IMR-90 (cell line): ENCODE measurements at regions not wholly inside any gene's neighbourhood (a gene's known extent, or its start where the extent isn't known, plus 50 kb on each side); places are given as distances from the start of the nearest gene placed in this dataset.

ENCODE experiments used
- ATAC-seq: fragments of 200-7000 bp; cut with Tn5 transposase; 2 replicates; pipeline ENCODE4 v1.9.1; 2020; ENCODE audit warnings: low read depth, mild to moderate bottlenecking, moderate library complexity
- BruUV-seq: library from RNA; stranded (reverse); fragments of 400-500 nt; replicated peaks from 2 replicates; lab custom pipeline; 2021; lab: Mats Ljungman, UMichigan
- CTCF ChIA-PET: fragments of 300-600 bp; formaldehyde crosslinking; extraction: SDS; loops from one replicate; lab custom pipeline; 2021; ENCODE audit warnings: antibody characterized with exemption; lab: Yijun Ruan, JAX
- POLR2A ChIA-PET: fragments of 300-600 bp; sonication (Branson Sonifier 250); formaldehyde crosslinking; loops from one replicate; lab custom pipeline; 2022; ENCODE audit warnings: antibody characterized with exemption; ENCODE audit not compliant: unreplicated experiment; lab: Charles Lee
- DNase-seq: peaks from one replicate; pipeline ENCODE4 v3.0.0; 2013
- H2AFZ ChIP-seq: replicated peaks from 2 replicates; pipeline ENCODE3; 2013; ENCODE audit warnings: low read length, mild to moderate bottlenecking; ENCODE audit not compliant: poor library complexity
- H2AK5ac ChIP-seq: 2 replicates; pipeline ENCODE4 v1.6.1; 2013; ENCODE audit warnings: low read depth, low read length, inconsistent platforms
- H2AK9ac ChIP-seq: replicated peaks from 2 replicates; pipeline ENCODE3; 2013; ENCODE audit warnings: mild to moderate bottlenecking, low read depth, low read length, moderate library complexity; ENCODE audit not compliant: poor library complexity
- H2BK120ac ChIP-seq: 2 replicates; pipeline ENCODE4 v1.6.1; 2013; ENCODE audit warnings: low read depth, low read length, inconsistent platforms
- H2BK15ac ChIP-seq: 3 replicates; pipeline ENCODE4 v1.6.1; 2013; ENCODE audit warnings: low read depth, low read length, inconsistent platforms
- H2BK20ac ChIP-seq: 2 replicates; pipeline ENCODE4 v1.6.1; 2013; ENCODE audit warnings: low read depth, mild to moderate bottlenecking, inconsistent platforms, low read length, moderate library complexity
- H2BK5ac ChIP-seq: 2 replicates; pipeline ENCODE4 v1.6.1; 2013; ENCODE audit warnings: mild to moderate bottlenecking, low read depth, low read length, inconsistent platforms; ENCODE audit not compliant: poor library complexity, severe bottlenecking
- H3K14ac ChIP-seq: replicated peaks from 2 replicates; pipeline ENCODE4 v1.6.1; 2013; ENCODE audit warnings: low read depth, low read length, inconsistent platforms
- H3K18ac ChIP-seq: 2 replicates; pipeline ENCODE4 v1.6.1; 2013; ENCODE audit warnings: low read depth, low read length, control low read depth
- H3K23ac ChIP-seq: 2 replicates; pipeline ENCODE4 v1.6.1; 2013; ENCODE audit warnings: low read depth, low read length, inconsistent platforms
- H3K27ac ChIP-seq: 2 replicates; pipeline ENCODE4 v1.5.1; 2013; ENCODE audit warnings: mild to moderate bottlenecking, control low read depth, low read length; ENCODE audit not compliant: insufficient read depth
- H3K27me3 ChIP-seq: 2 replicates; pipeline ENCODE4 v1.6.1; 2013; ENCODE audit warnings: low read length; ENCODE audit not compliant: control insufficient read depth, insufficient read depth
- H3K36me3 ChIP-seq: 2 replicates; pipeline ENCODE4 v1.6.1; 2013; ENCODE audit warnings: low read length, mixed read lengths; ENCODE audit not compliant: control insufficient read depth, insufficient read depth
- H3K4ac ChIP-seq: 2 replicates; pipeline ENCODE4 v1.6.1; 2013; ENCODE audit warnings: low read depth, low read length, inconsistent platforms
- H3K4me1 ChIP-seq: 2 replicates; pipeline ENCODE4 v1.6.1; 2013; ENCODE audit warnings: low read length, mixed read lengths; ENCODE audit not compliant: control insufficient read depth, insufficient read depth
- H3K4me2 ChIP-seq: 2 replicates; pipeline ENCODE4 v1.6.1; 2013; ENCODE audit warnings: low read depth, mild to moderate bottlenecking, control low read depth, low read length, moderate library complexity
- H3K4me3 ChIP-seq: 2 replicates; pipeline ENCODE4 v1.5.1; 2013; ENCODE audit warnings: low read depth, mild to moderate bottlenecking, control low read depth, low read length, moderate library complexity; ENCODE audit not compliant: insufficient read depth
- H3K56ac ChIP-seq: 2 replicates; pipeline ENCODE4 v1.6.1; 2013; ENCODE audit warnings: low read length, inconsistent platforms; ENCODE audit not compliant: insufficient read depth; ENCODE audit errors: extremely low read depth
- H3K79me1 ChIP-seq, 2 experiments: 2 replicates each; pipeline ENCODE4 v1.6.1; 2013; ENCODE audit warnings: low read length in 2 of 2, inconsistent platforms in 1 of 2, low read depth in 1 of 2
- H3K9ac ChIP-seq: 2 replicates; pipeline ENCODE4 v1.6.1; 2013; ENCODE audit warnings: low read depth, low read length, control low read depth
- H3K9me1 ChIP-seq: 2 replicates; pipeline ENCODE4 v1.6.1; 2013; ENCODE audit warnings: low read length, inconsistent platforms; ENCODE audit not compliant: insufficient read depth
- H3K9me3 ChIP-seq: 2 replicates; pipeline ENCODE4 v1.6.1; 2013; ENCODE audit warnings: low read length; ENCODE audit not compliant: control insufficient read depth, insufficient read depth
- H4K20me1 ChIP-seq: 2 replicates; pipeline ENCODE4 v1.6.1; 2013; ENCODE audit warnings: low read length, inconsistent platforms; ENCODE audit not compliant: insufficient read depth
- H4K5ac ChIP-seq: 2 replicates; pipeline ENCODE4 v1.6.1; 2013; ENCODE audit warnings: mild to moderate bottlenecking, low read depth, low read length, control low read depth
- H4K8ac ChIP-seq, 2 experiments: 2 replicates each; pipeline ENCODE4 v1.6.1; 2013; ENCODE audit warnings: low read depth in 2 of 2, low read length in 2 of 2, control low read depth in 1 of 2, inconsistent platforms in 1 of 2
- H4K91ac ChIP-seq: 2 replicates; pipeline ENCODE4 v1.6.1; 2013; ENCODE audit warnings: low read depth, low read length, inconsistent platforms; ENCODE audit not compliant: insufficient read depth
- CTCF ChIP-seq: conservative IDR thresholded peaks from 2 replicates; pipeline ENCODE4 v1.5.1; 2012; ENCODE audit warnings: mild to moderate bottlenecking, low read depth, low read length, improper control_type of control experiment
- MXI1 ChIP-seq: IDR thresholded peaks from 2 replicates; pipeline ENCODE4 v1.6.1; 2012; ENCODE audit warnings: low read depth, mild to moderate bottlenecking, low read length, moderate library complexity, borderline replicate concordance
- RCOR1 ChIP-seq: IDR thresholded peaks from 2 replicates; pipeline ENCODE4 v1.6.1; 2012; ENCODE audit warnings: mild to moderate bottlenecking, low read length, improper control_type of control experiment; ENCODE audit not compliant: insufficient replicate concordance
- WGBS, 2 experiments: methylation state at CpG; one replicate each; pipeline versions ENCODE4 v1.1.5 to v1.1.7; 2013; ENCODE audit warnings: missing lambda C conversion rate in 2 of 2; ENCODE audit not compliant: insufficient read length in 1 of 2; ENCODE audit errors: extremely low coverage in 2 of 2; 5-methylcytosine and 5-hydroxymethylcytosine counted together
- dilution Hi-C: fragments of 300-500 bp; cut with HindIII; formaldehyde crosslinking; loops from one replicate; pipeline ENCODE4 v1.14.3; 2018; ENCODE audit warnings: low sequenced_read_pairs; ENCODE audit not compliant: unreplicated experiment
- in situ Hi-C: fragments of 300-500 bp; cut with MboI; formaldehyde crosslinking; loops from 3 replicates; pipeline ENCODE4 v1.14.3; 2019; ENCODE audit warnings: low sequenced_read_pairs, inconsistent platforms, mixed read lengths
- intact Hi-C: fragments of 100-400 bp; cut with micrococcal nuclease; formaldehyde crosslinking; loops from 2 replicates; pipeline ENCODE4 v1.10.0; 2022

- Histone ChIP-seq H3K9ac (no peak overlapping the region), H3K4me1 (no peaks in the 10 kb centered on the region), H2BK120ac (no peak overlapping the region), H3K56ac (no peak overlapping the region), H3K23ac (no peak overlapping the region), H4K20me1 (no peaks in the 10 kb centered on the region), H3K14ac (no peak overlapping the region), H3K27ac (no peak overlapping the region), H2AK5ac (no peak overlapping the region), H3K4me3 (no peak overlapping the region), H3K4ac (no peak overlapping the region), H3K18ac (no peak overlapping the region), H3K9me3 (no peaks in the 10 kb centered on the region), H2BK20ac (no peak overlapping the region), H3K36me3 (no peaks in the 10 kb centered on the region), H2AK9ac (no peak overlapping the region), H2AFZ (no peak overlapping the region), H3K4me2 (no peak overlapping the region), H2BK15ac (no peak overlapping the region), H4K8ac (no peak overlapping the region), H2BK5ac (no peak overlapping the region), H3K79me1 (no peaks in the 10 kb centered on the region), H3K27me3 (no peaks in the 10 kb centered on the region), H4K91ac (no peak overlapping the region), H4K5ac (no peak overlapping the region), H3K9me1 (no peaks in the 10 kb centered on the region)
- POLR2A ChIA-PET, result no interaction called here
- TF ChIP-seq MXI1 (no peak), CTCF (no peak), RCOR1 (no peak)
- no TSS peak for BruUV-seq
- intact Hi-C loops, result no loop called here
- CTCF ChIA-PET, result no interaction called here
- 71% methylated on average over 1 of the region's 1 CpG; no CpG with 5 or more reads in 1 of the 2 experiments for WGBS, 2 experiments
- in situ Hi-C loops, result no loop called here
- no peak for ATAC-seq
- DNase-seq, result no peak
- dilution Hi-C loops, result no loop called here
These were observed 948.5 kb downstream of the SLC4A3 start for GRCh38 chr2:220575963-220576362.
